Memory B cell (primary cell): ENCODE measurements at regions not wholly inside any gene's neighbourhood (a gene's known extent, or its start where the extent isn't known, plus 50 kb on each side); places are given as distances from the start of the nearest gene placed in this dataset.
"Not testable (repeated sequence)": the region's sequence is repeated elsewhere in the genome, so short reads cannot be mapped to it uniquely, and the experiment has no call there.

Source experiments
- ATAC-seq: fragments of 150-1000 bp; cut with Tn5 transposase; 2 replicates; pipeline ENCODE4 v1.10.0; 2021; ENCODE audit warnings: low read depth, mild to moderate bottlenecking, moderate library complexity
- DNase-seq, 2 donors: peaks; one replicate each; pipeline ENCODE4 v3.0.0; 2022; ENCODE audit warnings: low spot score in 2 of 2
- H3K27ac Mint-ChIP-seq: one replicate; pipeline ENCODE4 v1.8.0; 2022; ENCODE audit warnings: mild to moderate bottlenecking, moderate library complexity, mixed read lengths
- H3K27me3 Mint-ChIP-seq: one replicate; pipeline ENCODE4 v1.8.0; 2022; ENCODE audit warnings: mixed read lengths
- H3K36me3 Mint-ChIP-seq: one replicate; pipeline ENCODE4 v1.8.0; 2022; ENCODE audit warnings: mild to moderate bottlenecking, mixed read lengths
- H3K4me1 Mint-ChIP-seq: one replicate; pipeline ENCODE4 v1.8.0; 2022; ENCODE audit warnings: mixed read lengths
- H3K4me3 Mint-ChIP-seq: one replicate; pipeline ENCODE4 v1.8.0; 2022; ENCODE audit warnings: mild to moderate bottlenecking, moderate library complexity, mixed read lengths
- H3K9me3 Mint-ChIP-seq: one replicate; pipeline ENCODE4 v1.8.0; 2022; ENCODE audit warnings: mixed read lengths

DNA sequence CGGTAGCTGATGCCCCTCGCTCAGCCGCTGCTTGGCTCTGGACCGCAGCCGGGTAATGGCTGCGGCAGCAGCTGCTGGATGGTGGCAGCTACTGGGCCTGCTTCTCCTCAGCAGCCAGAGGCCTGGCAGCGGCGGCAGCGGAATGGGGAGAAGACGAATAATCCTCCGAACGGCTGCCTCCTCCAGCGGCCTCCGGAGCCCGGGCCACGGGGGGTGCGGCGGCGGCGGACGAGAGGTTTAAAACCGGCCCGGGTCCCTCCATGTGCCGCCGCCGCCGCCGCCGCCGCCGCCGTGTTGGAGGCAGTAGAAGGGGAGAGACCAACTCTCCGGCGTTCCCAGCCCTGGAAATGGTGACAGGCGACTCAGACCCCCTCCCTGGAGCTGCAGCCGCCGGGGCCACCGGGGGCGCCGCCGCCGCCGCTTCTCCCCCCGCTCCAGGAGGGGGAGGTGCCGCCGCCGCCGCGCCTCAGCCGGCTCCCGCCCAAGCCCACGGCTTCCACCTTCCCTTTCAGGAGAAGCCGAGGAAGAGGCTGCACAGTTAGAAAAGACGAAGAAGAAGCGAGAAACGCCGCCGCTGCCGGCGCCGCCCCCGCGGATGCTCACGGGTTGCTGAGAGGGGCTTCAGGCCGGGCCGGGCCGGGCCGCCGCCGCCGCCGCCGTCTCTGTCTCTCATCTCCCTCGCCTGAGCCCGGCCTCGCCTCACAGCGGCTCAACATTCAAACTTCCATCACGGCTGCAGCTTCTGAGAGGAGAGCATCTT lies 118.4 kb upstream of the PRSS3 start:
- Mint-ChIP-seq H3K4me1 (peaks cover 3% of the 10 kb centered on the region), H3K9me3 (no peaks in the 10 kb centered on the region), H3K36me3 (peaks cover 2% of the 10 kb centered on the region), H3K4me3 (peak overlapping the region; percentile 92), H3K27ac (peak overlapping the region; percentile 16), H3K27me3 (peaks cover 22% of the 10 kb centered on the region)
- ATAC-seq (peak; percentile 67), DNase-seq (peak in 1 of 2 donors; percentile 29)

DNA sequence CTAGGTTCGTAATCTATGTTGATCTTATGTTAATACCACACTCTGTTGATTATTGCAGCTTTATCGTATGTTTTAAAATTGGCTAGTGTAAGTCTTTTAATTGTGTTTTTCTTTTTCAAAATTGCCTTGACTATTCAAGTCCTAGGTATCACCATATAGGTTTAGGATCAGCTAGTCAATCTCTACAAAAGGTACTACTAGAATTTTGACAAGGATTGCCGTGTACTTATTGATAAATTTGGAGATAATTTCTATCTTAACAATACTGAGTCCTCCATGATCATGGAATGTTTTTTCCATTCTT lies 117.9 kb upstream of the PRSS3 start:
- Mint-ChIP-seq H3K4me3 (peak overlapping the region; percentile 92), H3K36me3 (peaks cover 2% of the 10 kb centered on the region), H3K27me3 (peaks cover 26% of the 10 kb centered on the region), H3K9me3 (no peaks in the 10 kb centered on the region), H3K27ac (peak overlapping the region; percentile 16), H3K4me1 (peaks cover 3% of the 10 kb centered on the region)
- DNase-seq: no peak
- no peak for ATAC-seq

DNA sequence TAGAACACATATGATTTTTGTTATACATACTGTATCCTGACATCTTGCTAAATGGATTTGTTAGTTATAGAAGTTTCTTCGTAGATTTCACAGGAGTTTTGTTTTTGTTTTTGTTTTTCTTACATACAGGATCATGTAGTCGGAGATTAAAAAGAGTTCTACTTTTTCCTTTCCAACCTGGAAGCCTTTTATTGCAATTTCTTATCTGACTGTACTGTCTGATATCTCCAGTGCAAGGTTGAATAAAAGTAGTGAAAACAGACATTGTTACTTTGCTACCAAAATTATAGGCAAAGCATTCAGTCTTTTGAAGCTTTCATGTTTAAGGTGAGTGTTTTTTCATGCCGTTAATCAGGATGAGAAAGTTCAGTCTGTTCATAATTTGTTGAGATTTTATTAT lies 117.4 kb upstream of the PRSS3 start:
- H3K4me3 Mint-ChIP-seq: no peak overlapping the region
- H3K4me1 Mint-ChIP-seq: peaks cover 3% of the 10 kb centered on the region
- no peak for ATAC-seq
- H3K27ac Mint-ChIP-seq: no peak overlapping the region
- no peak for DNase-seq
- H3K36me3 Mint-ChIP-seq: peaks cover 2% of the 10 kb centered on the region
- no peaks in the 10 kb centered on the region for H3K9me3 Mint-ChIP-seq
- H3K27me3 Mint-ChIP-seq: peaks cover 28% of the 10 kb centered on the region

- H3K4me3 Mint-ChIP-seq: no peak overlapping the region
- ATAC-seq (no peak), DNase-seq (no peak)
- no peaks in the 10 kb centered on the region for H3K36me3 Mint-ChIP-seq
- H3K9me3 Mint-ChIP-seq: no peaks in the 10 kb centered on the region
- H3K4me1 Mint-ChIP-seq: no peaks in the 10 kb centered on the region
- H3K27me3 Mint-ChIP-seq: peaks cover 26% of the 10 kb centered on the region
- H3K27ac Mint-ChIP-seq: no peak overlapping the region
Measured at GRCh38 chr9:33682551-33682950, 112.8 kb upstream of the PRSS3 start.

- no peaks in the 10 kb centered on the region for H3K36me3 Mint-ChIP-seq
- DNase-seq (no peak), ATAC-seq (no peak)
- peaks cover 22% of the 10 kb centered on the region for H3K27me3 Mint-ChIP-seq
- no peak overlapping the region for H3K4me3 Mint-ChIP-seq
- H3K9me3 Mint-ChIP-seq: peaks cover 2% of the 10 kb centered on the region
- H3K4me1 Mint-ChIP-seq: no peaks in the 10 kb centered on the region
- no peak overlapping the region for H3K27ac Mint-ChIP-seq
Measured at GRCh38 chr9:33684831-33685230, 110.5 kb upstream of the PRSS3 start.

DNA sequence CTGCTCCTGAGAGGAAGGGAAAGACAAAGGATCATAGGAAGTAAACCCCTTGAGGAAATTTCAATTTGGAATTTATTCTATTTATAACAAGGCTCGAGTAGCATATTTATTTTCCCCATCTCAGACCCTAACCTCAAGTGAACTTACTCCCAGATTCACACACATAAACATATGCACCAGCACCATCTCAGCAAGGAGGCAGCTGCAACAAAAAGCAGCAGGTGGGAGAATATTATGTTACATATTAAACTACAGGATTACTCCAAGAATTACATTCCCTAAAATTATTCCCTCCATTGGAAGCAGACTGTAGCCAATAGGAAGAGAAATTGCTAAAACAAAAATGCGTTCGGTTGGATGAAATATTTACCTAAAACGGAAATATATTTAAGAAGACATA lies 108.4 kb upstream of the PRSS3 start:
- H3K9me3 Mint-ChIP-seq: peaks cover 2% of the 10 kb centered on the region
- peaks cover 3% of the 10 kb centered on the region for H3K4me1 Mint-ChIP-seq
- no peaks in the 10 kb centered on the region for H3K36me3 Mint-ChIP-seq
- peaks cover 19% of the 10 kb centered on the region for H3K27me3 Mint-ChIP-seq
- H3K4me3 Mint-ChIP-seq: no peak overlapping the region
- no peak for DNase-seq
- no peak overlapping the region for H3K27ac Mint-ChIP-seq
- no peak for ATAC-seq

GRCh38 chr9:33687779-33688178 lies 107.6 kb upstream of the PRSS3 start:
- peaks cover 3% of the 10 kb centered on the region for H3K4me1 Mint-ChIP-seq
- ATAC-seq (no peak), DNase-seq (no peak)

DNA sequence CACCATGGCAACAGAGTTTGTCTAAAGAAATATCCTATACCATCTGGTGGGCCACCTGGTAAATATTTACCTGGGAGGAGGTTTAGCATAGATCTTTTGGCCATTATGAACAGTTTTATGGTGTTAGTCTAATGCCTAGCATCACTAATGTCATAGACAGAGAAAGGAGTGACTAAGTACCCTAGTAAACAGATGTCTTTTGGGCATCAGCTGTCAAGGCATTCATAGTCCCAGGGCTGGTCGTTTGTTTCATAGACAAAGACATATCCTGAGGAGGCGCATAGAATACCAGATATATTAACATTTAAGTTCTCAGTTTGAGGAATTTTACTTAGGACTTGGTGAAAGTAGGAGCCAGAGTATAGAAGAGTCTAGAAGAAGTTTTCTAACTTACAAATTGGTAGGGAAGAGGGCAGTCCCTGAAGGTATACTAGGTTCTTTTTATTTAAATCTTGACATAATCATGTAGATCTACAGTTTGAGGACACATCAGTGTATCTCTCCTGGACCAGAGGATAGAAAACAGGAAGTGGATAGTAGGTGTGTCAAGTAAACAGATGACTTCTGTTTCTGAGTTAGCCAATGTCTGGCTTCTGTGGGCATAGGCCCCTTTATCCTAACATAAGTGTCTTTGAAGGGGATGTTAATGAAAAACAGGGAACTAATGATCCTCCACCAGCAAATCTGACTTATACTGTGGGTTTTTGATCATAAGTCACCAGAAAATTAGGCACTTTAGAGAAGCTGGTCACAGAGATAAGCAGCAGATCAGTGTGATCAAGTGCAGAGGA lies 105.0 kb upstream of the PRSS3 start:
- Mint-ChIP-seq H3K4me3 (no peak overlapping the region), H3K27me3 (peaks cover 4% of the 10 kb centered on the region), H3K4me1 (peaks cover 3% of the 10 kb centered on the region), H3K36me3 (no peaks in the 10 kb centered on the region), H3K27ac (no peak overlapping the region), H3K9me3 (peaks cover 2% of the 10 kb centered on the region)
- peak; percentile 50 for ATAC-seq
- DNase-seq: no peak

More at GRCh38 chr9:33687779-33688178, 107.6 kb upstream of the PRSS3 start:
- Mint-ChIP-seq H3K9me3 (peaks cover 2% of the 10 kb centered on the region), H3K4me3 (no peak overlapping the region), H3K27me3 (peaks cover 14% of the 10 kb centered on the region), H3K27ac (no peak overlapping the region), H3K36me3 (no peaks in the 10 kb centered on the region)

DNA sequence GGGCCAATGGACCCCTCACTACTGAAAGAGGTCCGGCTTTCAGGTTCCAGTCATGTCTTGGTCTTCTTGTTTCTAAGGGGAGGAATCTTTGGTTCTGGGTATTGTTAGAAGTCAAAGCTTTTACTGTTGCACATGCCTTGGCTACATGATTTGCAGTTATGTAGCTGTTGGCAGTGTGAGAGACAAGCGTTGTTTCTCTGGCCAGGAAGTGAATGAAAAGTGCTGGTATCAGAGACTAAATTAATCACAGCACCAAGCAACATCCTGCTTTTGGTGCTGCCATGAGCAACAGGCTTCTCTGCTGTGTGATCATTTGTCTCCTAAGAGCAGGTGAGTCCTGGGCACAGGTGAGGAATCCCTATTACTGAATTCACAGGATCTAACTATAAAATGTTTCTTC lies 100.1 kb upstream of the PRSS3 start:
- no peaks in the 10 kb centered on the region for H3K9me3 Mint-ChIP-seq
- H3K27ac Mint-ChIP-seq: no peak overlapping the region
- peaks cover 5% of the 10 kb centered on the region for H3K27me3 Mint-ChIP-seq
- no peak overlapping the region for H3K4me3 Mint-ChIP-seq
- DNase-seq: no peak
- no peaks in the 10 kb centered on the region for H3K36me3 Mint-ChIP-seq
- H3K4me1 Mint-ChIP-seq: peaks cover 3% of the 10 kb centered on the region
- ATAC-seq: no peak

- no peak overlapping the region for H3K4me3 Mint-ChIP-seq
- no peak for DNase-seq
- no peaks in the 10 kb centered on the region for H3K4me1 Mint-ChIP-seq
- no peaks in the 10 kb centered on the region for H3K36me3 Mint-ChIP-seq
- no peak overlapping the region for H3K27ac Mint-ChIP-seq
- ATAC-seq: no peak
- H3K9me3 Mint-ChIP-seq: no peaks in the 10 kb centered on the region
- H3K27me3 Mint-ChIP-seq: peaks cover 5% of the 10 kb centered on the region
Measured at GRCh38 chr9:33695856-33696255, 99.5 kb upstream of the PRSS3 start.

DNA sequence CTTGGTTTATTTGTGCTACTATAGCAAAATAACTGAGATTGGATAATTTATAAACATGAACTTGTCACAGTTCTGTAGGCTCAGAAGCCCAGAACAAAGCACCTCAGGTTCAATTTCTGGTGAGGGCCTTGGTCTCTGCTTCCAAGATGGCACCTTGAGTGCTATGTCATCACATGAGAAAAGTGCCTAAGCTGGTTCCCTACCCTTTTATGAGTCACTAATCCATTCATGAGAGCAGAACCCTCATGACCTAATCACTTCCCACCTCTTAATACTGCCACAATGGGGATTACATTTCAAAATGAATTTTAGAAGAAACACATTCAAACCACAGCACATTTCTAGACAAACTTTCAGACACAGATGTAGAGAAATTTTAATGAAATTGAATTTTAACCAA lies 98.2 kb upstream of the PRSS3 start:
- H3K27ac Mint-ChIP-seq: no peak overlapping the region
- no peaks in the 10 kb centered on the region for H3K4me1 Mint-ChIP-seq
- no peak overlapping the region for H3K4me3 Mint-ChIP-seq
- peaks cover 10% of the 10 kb centered on the region for H3K27me3 Mint-ChIP-seq
- DNase-seq (no peak), ATAC-seq (no peak)
- no peaks in the 10 kb centered on the region for H3K9me3 Mint-ChIP-seq
- H3K36me3 Mint-ChIP-seq: no peaks in the 10 kb centered on the region

- no peak for ATAC-seq
- DNase-seq: no peak
- Mint-ChIP-seq H3K9me3 (no peaks in the 10 kb centered on the region), H3K4me1 (no peaks in the 10 kb centered on the region), H3K36me3 (no peaks in the 10 kb centered on the region), H3K4me3 (no peak overlapping the region), H3K27ac (no peak overlapping the region), H3K27me3 (peaks cover 13% of the 10 kb centered on the region)
Measured at GRCh38 chr9:33698267-33698666, 97.1 kb upstream of the PRSS3 start.

DNA sequence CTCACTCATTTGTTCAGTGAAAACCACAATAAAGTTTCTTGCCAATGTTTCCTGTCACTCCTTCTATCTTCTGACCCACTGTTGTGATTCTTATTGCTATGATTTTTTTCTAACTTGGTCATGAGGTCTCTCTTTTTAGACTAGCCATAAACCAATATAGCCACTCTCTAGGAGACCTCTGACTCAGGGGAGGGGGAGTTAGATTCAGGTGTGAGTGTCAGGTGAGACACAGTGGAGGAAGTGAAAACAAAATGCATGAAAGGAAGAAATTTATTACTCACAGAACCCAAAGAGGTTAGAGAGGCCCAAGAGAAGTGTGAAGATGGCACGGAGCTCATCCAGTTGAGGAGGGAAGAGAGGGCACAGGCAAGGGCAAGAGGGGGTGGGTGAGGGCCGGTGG lies 94.4 kb upstream of the PRSS3 start:
- ATAC-seq, H3K9me3 Mint-ChIP-seq: not testable (repeated sequence)
- H3K27me3 Mint-ChIP-seq: peaks cover 16% of the 10 kb centered on the region

GRCh38 chr9:33703430-33704102 lies 91.8 kb upstream of the PRSS3 start:
- H3K27ac Mint-ChIP-seq: no peak overlapping the region
- ATAC-seq: no peak

More for the DNA sequence above, 94.4 kb upstream of the PRSS3 start:
- not testable (repeated sequence) for DNase-seq, H3K4me1 Mint-ChIP-seq, H3K27ac Mint-ChIP-seq, H3K4me3 Mint-ChIP-seq, H3K36me3 Mint-ChIP-seq

More at GRCh38 chr9:33703430-33704102, 91.8 kb upstream of the PRSS3 start:
- H3K36me3 Mint-ChIP-seq: no peaks in the 10 kb centered on the region
- peaks cover 15% of the 10 kb centered on the region for H3K27me3 Mint-ChIP-seq
- no peak for DNase-seq
- no peak overlapping the region for H3K4me3 Mint-ChIP-seq
- H3K9me3 Mint-ChIP-seq: no peaks in the 10 kb centered on the region
- no peaks in the 10 kb centered on the region for H3K4me1 Mint-ChIP-seq
